OCI-LY7 (cell line): ENCODE measurements at regions not wholly inside any gene's neighbourhood (a gene's known extent, or its start where the extent isn't known, plus 50 kb on each side); places are given as distances from the start of the nearest gene placed in this dataset.
A peak's percentile ranks its signal among the peaks of the same experiment; 100 is the strongest.

Experiments used
- BruUV-seq: library from RNA; stranded (reverse); fragments of 400-500 nt; replicated peaks from 2 replicates; lab custom pipeline; 2021; lab: Mats Ljungman, UMichigan
- CTCF ChIA-PET: fragments of 300-600 bp; sonication (Branson Sonifier 250); formaldehyde crosslinking; loops from one replicate; lab custom pipeline; 2022; ENCODE audit warnings: antibody characterized with exemption; ENCODE audit not compliant: unreplicated experiment; lab: Charles Lee
- POLR2A ChIA-PET: fragments of 300-600 bp; sonication (Branson Sonifier 250); formaldehyde crosslinking; loops from one replicate; lab custom pipeline; 2022; ENCODE audit warnings: antibody characterized with exemption; lab: Charles Lee
- DNase-seq: peaks from one replicate; pipeline ENCODE4 v3.0.0-alpha.2; 2015; ENCODE audit warnings: low spot score
- H2AFZ ChIP-seq: fragments of 200-600 bp; sonication (generic), shearing (Covaris generic); 2 replicates; pipeline ENCODE4 v1.6.1; 2014; ENCODE audit warnings: mild to moderate bottlenecking, antibody characterized with exemption, low read length, moderate library complexity
- H3K27ac ChIP-seq: fragments of 200-600 bp; sonication (generic); 2 replicates; pipeline ENCODE4 v1.5.1; 2014; ENCODE audit warnings: mixed run types, low read depth, mild to moderate bottlenecking, moderate library complexity, low read length, inconsistent platforms; ENCODE audit not compliant: poor library complexity, severe bottlenecking
- H3K36me3 ChIP-seq: fragments of 200-600 bp; sonication (generic); 2 replicates; pipeline ENCODE4 v1.6.1; 2014; ENCODE audit warnings: mild to moderate bottlenecking, antibody characterized with exemption, low read length, moderate library complexity, mixed read lengths; ENCODE audit not compliant: insufficient read depth
- H3K4me1 ChIP-seq: fragments of 200-600 bp; sonication (generic); 2 replicates; pipeline ENCODE4 v1.5.1; 2014; ENCODE audit warnings: mild to moderate bottlenecking, low read length; ENCODE audit not compliant: insufficient read depth, poor library complexity, severe bottlenecking
- H3K4me2 ChIP-seq: fragments of 200-600 bp; sonication (generic); 2 replicates; pipeline ENCODE4 v1.6.1; 2014; ENCODE audit warnings: mild to moderate bottlenecking, low read length
- H3K4me3 ChIP-seq: fragments of 200-600 bp; sonication (generic); 2 replicates; pipeline ENCODE4 v1.5.1; 2014; ENCODE audit warnings: mild to moderate bottlenecking, low read depth, low read length; ENCODE audit not compliant: poor library complexity, severe bottlenecking
- H3K79me2 ChIP-seq: fragments of 200-600 bp; sonication (generic); 2 replicates; pipeline ENCODE4 v1.6.1; 2016; ENCODE audit warnings: low read depth, mild to moderate bottlenecking, low read length, moderate library complexity, mixed read lengths; ENCODE audit not compliant: insufficient read depth
- H3K9me2 ChIP-seq: fragments of 200-600 bp; sonication (generic); 2 replicates; pipeline ENCODE4 v1.6.1; 2016; ENCODE audit warnings: mild to moderate bottlenecking, low read length, mixed read lengths; ENCODE audit not compliant: insufficient read depth
- H3K9me3 ChIP-seq: fragments of 200-600 bp; sonication (generic); 2 replicates; pipeline ENCODE4 v1.6.1; 2014; ENCODE audit warnings: mild to moderate bottlenecking, mixed run types, low read length, mixed read lengths
- H4K20me1 ChIP-seq: fragments of 200-600 bp; sonication (generic); 2 replicates; pipeline ENCODE4 v1.6.1; 2014; ENCODE audit warnings: mild to moderate bottlenecking, antibody characterized with exemption, low read length, moderate library complexity, mixed read lengths; ENCODE audit not compliant: insufficient read depth
- EZH2phosphoT487 ChIP-seq: fragments of 200-600 bp; sonication (generic); IDR thresholded peaks from 2 replicates; pipeline ENCODE4 v1.6.1; 2018; ENCODE audit warnings: low read depth, borderline replicate concordance, mild to moderate bottlenecking, mixed run types, antibody characterized with exemption, low read length, moderate library complexity, mixed read lengths
- intact Hi-C: fragments of 100-400 bp; cut with micrococcal nuclease; formaldehyde crosslinking; loops from one replicate; pipeline ENCODE4 v1.10.0; 2022; ENCODE audit not compliant: unreplicated experiment
- TF ChIP-seq, protein P1 (sequence below): fragments of 200-600 bp; sonication (generic); conservative IDR thresholded peaks from 2 replicates; pipeline ENCODE4 v1.5.1; 2014; ENCODE audit warnings: mild to moderate bottlenecking, antibody characterized with exemption, low read length, moderate library complexity, mixed read lengths

DNA sequence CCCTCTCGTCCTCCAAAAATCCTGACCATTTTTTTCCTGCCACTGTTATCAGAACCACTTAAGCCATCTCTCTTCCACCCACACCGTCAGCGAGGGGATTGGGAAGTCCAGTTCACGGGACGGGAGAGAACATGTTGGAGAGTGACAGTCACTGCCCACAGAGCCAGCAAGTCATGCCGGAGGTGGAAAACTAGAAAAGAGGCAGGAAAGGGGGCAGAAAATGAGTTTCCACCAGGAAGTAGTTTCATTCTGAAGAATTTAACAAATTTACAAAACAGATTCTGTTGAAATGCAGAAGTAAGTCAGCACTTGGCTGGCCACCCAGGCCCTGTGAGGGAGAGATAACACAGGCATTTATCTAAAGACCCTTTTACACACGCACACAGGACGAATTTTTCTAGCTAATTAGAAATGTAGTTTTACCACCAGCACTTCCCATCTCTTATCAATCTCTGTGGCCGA lies 431.3 kb downstream of the TSN start:
- DNase-seq, result no peak
- BruUV-seq, result no TSS peak
- Histone ChIP-seq H3K4me3 (no peak overlapping the region), H3K9me3 (no peaks in the 10 kb centered on the region), H3K79me2 (no peaks in the 10 kb centered on the region), H3K27ac (no peak overlapping the region), H2AFZ (no peak overlapping the region), H3K4me2 (no peak overlapping the region), H3K36me3 (no peaks in the 10 kb centered on the region), H3K9me2 (no peaks in the 10 kb centered on the region), H3K4me1 (no peaks in the 10 kb centered on the region), H4K20me1 (no peaks in the 10 kb centered on the region)
- POLR2A ChIA-PET, result interaction anchor here (0.6 kb wide), 1 partner anchor 167 kb away, joined by 3 read pairs; no protein-coding TSS in a partner anchor
- CTCF ChIA-PET, result no interaction called here
- intact Hi-C loops, result no loop called here
- TF ChIP-seq, protein P1, sequence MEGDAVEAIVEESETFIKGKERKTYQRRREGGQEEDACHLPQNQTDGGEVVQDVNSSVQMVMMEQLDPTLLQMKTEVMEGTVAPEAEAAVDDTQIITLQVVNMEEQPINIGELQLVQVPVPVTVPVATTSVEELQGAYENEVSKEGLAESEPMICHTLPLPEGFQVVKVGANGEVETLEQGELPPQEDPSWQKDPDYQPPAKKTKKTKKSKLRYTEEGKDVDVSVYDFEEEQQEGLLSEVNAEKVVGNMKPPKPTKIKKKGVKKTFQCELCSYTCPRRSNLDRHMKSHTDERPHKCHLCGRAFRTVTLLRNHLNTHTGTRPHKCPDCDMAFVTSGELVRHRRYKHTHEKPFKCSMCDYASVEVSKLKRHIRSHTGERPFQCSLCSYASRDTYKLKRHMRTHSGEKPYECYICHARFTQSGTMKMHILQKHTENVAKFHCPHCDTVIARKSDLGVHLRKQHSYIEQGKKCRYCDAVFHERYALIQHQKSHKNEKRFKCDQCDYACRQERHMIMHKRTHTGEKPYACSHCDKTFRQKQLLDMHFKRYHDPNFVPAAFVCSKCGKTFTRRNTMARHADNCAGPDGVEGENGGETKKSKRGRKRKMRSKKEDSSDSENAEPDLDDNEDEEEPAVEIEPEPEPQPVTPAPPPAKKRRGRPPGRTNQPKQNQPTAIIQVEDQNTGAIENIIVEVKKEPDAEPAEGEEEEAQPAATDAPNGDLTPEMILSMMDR, result no peak
- no peak for TF ChIP-seq EZH2phosphoT487

DNA sequence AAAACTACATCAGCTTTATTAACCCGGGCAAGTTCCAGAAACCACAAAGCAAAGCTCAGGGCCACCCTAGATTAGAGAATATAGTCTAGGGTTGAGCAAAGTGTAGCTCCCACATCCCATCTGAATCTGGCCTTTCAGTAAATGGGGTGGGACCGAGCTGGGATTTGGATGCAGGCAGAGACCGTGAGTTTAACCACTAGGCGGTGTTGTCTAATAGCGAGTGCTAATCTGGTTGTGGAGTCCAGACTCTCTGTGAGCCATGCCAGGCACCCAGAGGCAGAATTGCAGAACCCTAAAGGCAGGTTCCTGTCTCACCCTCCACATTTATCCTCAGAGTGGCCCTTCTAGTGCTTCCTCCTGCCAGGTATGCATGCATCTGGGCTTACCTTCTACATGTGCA lies 435.9 kb downstream of the TSN start:
- no peak for TF ChIP-seq EZH2phosphoT487
- TF ChIP-seq, protein P1, result peak; percentile 55
- POLR2A ChIA-PET, result interaction anchor here (1.4 kb wide), 1 partner anchor 10 kb away, joined by 3 read pairs; no protein-coding TSS in a partner anchor
- no TSS peak for BruUV-seq

GRCh38 chr2:122193622-122194021 lies 438.2 kb downstream of the TSN start:
- POLR2A ChIA-PET, result no interaction called here
- Histone ChIP-seq H3K4me2 (no peak overlapping the region), H3K9me3 (no peaks in the 10 kb centered on the region), H3K4me1 (no peaks in the 10 kb centered on the region), H3K36me3 (no peaks in the 10 kb centered on the region), H3K4me3 (no peak overlapping the region), H3K27ac (no peak overlapping the region), H4K20me1 (no peaks in the 10 kb centered on the region), H3K79me2 (no peaks in the 10 kb centered on the region), H2AFZ (no peak overlapping the region), H3K9me2 (no peaks in the 10 kb centered on the region)
- no TSS peak for BruUV-seq
- CTCF ChIA-PET, result no interaction called here
- intact Hi-C loops, result no loop called here
- no peak for DNase-seq
- TF ChIP-seq EZH2phosphoT487, result no peak
- TF ChIP-seq, protein P1, result no peak

More for the DNA sequence above, 435.9 kb downstream of the TSN start:
- Histone ChIP-seq H4K20me1 (no peaks in the 10 kb centered on the region), H3K79me2 (no peaks in the 10 kb centered on the region), H3K9me2 (no peaks in the 10 kb centered on the region), H3K4me2 (no peak overlapping the region), H3K9me3 (no peaks in the 10 kb centered on the region), H3K27ac (no peak overlapping the region), H3K4me1 (no peaks in the 10 kb centered on the region), H2AFZ (no peak overlapping the region), H3K36me3 (no peaks in the 10 kb centered on the region), H3K4me3 (no peak overlapping the region)
- intact Hi-C loops, result no loop called here
- DNase-seq, result peak; percentile 7
- CTCF ChIA-PET, result no interaction called here
